NCI-H345 treated with DMSO at 0.1 percent for 48 hours (cell line): ENCODE measurements at regions not wholly inside any gene's neighbourhood (a gene's known extent, or its start where the extent isn't known, plus 50 kb on each side); places are given as distances from the start of the nearest gene placed in this dataset.

ENCODE experiments used
- DNase-seq: peaks from one replicate; lab custom pipeline; 2025; ENCODE audit not compliant: unreplicated experiment; lab: John Stamatoyannopoulos, UW

DNA sequence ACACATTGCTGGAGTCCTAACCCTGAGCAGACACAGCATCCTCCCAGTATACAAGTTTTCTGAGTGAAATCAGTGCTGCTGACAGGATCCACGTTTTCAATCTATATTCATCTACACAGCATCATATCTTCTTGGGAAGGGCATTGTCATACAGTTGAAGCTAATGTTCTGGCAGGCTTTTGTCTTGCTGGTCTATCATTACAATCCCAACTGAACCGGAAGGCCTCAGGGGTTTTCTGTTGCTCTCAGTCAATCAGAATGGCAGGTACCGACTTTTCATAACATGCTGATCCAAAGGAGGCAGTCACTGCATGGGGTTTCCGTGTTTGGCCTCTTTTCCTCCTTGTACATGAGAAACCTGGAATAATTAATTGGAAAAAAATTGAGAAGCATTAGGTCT is 2118.8 kb upstream of the WWC1 start:
- no peak for DNase-seq

DNA sequence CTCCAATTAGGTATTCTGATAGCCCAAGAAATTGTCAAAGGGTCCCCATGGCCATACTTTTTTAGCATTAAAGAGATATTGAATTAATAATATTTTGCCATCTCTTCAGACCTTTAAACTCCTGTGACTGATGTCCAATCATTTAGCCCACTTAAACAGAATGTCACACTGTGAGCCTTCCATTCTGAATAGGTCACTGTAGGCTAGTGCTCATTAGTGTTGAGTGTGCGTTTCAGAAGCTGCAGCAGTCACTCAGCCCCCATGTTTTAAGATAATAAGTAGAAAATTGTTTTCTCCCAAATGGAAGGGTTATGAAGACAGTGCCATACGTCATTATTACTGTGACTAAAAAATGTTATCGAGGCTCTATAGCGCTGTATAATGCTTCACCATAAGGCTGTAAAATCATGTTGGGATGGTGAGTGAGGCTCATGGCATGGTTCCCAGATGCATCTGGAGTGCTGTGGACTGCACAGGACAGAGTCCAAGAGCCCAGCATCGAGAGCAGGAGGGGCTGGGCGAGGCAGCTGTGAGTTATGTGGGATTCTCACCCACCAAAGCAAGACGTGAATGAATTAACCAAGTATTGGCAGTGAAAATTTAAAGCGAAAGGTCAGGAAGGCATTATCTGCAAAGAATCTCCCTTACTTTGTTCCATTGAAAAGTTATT is 2112.9 kb upstream of the WWC1 start:
- DNase-seq, result no peak

DNA sequence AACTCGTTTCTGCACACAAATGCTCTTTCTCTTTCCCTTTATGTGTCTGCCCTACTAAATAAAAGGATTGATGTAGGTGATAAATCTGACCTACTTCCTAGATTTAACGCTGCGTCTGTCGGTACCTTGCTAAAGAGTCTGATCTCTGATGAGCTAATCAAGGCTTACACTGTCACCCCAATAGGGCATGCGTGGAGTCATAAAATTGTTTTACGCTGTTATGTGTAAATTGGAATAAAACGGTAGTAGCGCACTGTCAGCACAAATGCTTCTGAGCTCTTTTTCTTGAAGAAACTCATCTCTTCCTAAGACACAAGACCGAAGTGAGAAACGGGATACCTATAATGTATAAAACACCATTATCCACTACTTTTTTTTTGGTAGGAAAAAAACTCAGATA is 2106.3 kb upstream of the WWC1 start:
- no peak for DNase-seq

- no peak for DNase-seq
Measured at GRCh38 chr5:166188501-166189325, 2102.7 kb upstream of the WWC1 start.

- DNase-seq, result no peak
Measured at GRCh38 chr5:166192696-166193095, 2098.7 kb upstream of the WWC1 start.

DNA sequence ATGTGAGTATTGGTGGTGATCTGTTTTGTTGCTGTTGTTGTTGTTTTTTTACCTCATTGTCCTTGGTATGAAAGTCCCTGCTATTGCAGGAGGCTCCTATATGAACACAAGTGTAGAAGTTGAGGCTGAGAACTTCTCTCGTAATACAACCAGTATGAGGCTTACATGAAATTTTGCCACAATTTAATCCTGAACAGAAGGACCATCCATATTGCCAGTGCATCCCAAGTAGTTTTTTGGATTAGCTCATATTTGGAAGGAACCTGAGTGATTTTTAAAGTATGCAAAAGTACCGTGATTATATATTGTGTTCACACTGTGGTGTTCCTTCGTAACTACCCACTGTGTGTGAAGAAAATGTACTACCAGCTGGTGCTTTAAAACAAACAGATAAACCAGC is 2095.5 kb upstream of the WWC1 start:
- no peak for DNase-seq

DNA sequence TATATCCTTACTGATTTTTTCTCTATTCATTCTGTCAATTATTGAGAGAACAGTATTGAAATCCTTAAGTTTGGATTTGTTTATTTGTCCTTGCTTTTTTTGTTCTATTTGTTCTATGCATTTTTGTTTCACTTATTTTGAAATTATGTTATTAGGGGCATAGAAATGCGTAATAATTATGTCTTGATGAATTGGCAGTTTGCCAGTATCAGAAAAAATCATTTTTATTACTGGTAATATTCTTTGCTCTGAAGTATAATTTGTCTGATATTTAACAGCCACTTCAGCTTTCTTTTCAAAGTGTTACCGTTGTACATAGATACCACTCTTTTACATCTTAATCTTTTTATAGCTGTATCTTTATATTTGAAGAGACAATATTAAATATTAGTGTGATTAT is 2090.9 kb upstream of the WWC1 start:
- DNase-seq, result no peak

GRCh38 chr5:166211640-166212039 is 2079.8 kb upstream of the WWC1 start:
- no peak for DNase-seq

DNA sequence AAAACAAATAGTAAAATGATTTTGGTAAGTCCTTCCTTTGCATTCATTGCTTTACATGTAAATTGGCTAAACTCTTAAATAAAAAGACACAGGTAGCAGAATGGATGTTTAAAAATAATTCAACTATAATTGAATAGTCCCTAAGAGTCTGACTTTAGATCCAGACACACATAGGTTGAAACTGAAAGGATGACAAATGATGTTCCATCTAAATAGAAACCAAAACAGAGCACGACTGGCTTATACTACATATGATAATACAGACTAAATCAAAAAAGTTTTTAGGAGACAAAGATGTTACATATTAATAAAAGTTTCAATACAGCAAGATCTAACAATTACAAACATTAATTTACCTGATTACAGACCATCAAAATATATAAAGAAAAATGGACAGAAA is 2055.1 kb upstream of the WWC1 start:
- no peak for DNase-seq

DNA sequence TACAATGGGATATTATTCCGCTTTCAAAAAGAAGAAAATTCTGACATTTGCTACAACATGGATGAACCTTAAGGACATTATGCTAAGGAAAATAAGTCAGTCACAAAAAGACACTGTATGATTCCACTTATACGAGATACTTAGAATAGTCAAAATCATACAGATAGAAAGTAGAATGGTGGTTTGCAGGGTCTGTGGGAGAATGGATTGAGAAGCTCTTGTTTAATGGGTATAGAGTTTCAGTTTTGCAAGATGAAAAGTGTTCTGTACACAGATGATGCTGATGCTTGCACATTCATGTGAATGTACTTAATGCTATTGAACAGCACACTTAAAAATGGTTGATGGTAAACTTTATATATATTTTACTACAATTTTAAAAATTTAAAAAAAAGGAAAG is 2050.7 kb upstream of the WWC1 start:
- DNase-seq, result no peak

DNA sequence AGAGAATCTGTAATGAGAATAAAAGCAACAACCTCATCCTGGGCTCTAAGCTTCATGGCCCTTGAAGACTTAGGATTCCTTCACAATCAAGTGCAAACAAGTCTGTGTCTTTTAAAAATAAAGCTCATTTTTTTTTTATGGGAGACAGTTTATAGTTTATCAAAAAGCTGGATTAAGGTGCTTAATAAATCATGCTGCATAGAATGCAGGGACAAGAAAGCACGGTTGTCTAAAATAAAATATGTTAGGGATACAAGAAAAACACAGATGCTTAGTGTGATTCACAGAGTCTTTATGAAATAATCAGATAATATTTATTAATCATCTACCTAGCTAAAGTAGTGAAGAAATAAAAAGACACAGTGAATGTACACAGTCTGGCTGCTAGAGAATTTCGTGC is 2045.9 kb upstream of the WWC1 start:
- no peak for DNase-seq

GRCh38 chr5:166251786-166252185 is 2039.7 kb upstream of the WWC1 start:
- no peak for DNase-seq

DNA sequence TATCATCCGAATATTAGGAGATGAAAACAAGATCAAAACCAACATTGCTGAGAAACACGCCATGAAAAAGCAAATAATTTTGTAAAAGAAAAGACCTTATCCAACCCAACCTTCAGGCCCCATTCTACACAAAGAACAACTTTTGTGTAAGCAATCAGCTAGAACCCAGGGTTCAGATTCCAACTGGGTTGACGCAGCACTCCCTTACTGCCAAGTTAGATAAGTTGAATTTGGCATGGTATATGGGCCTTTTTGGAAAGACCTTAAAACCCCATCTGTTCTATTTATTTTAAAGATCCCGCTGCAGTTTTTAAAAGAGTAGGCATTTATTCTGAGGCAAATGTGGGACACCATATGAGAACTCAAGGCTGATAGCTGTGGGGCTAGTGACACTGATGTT is 2033.8 kb upstream of the WWC1 start:
- no peak for DNase-seq

- DNase-seq, result no peak
Measured at GRCh38 chr5:166262395-166262794, 2029.0 kb upstream of the WWC1 start.

GRCh38 chr5:166267907-166268306 is 2023.5 kb upstream of the WWC1 start:
- DNase-seq, result no peak

- DNase-seq, result no peak
Measured at GRCh38 chr5:166270712-166271111, 2020.7 kb upstream of the WWC1 start.

DNA sequence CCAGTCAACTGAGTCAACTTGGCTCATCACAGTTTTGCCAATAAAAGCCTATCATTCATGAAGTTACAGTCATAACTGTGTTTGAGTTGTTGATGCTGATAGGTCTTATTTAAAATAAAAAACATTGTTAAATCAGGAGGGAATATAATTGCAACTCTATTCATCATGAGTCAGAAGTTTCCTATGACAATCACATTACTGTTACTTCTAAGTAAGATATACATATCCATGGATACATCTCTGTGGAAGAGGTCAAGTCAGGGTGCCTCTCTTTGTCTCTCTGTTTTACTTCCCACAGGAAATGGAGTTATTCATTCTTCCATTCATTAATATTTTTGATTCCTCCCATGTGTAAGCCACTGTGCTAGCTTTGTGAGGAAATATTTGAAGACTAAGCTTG is 2015.4 kb upstream of the WWC1 start:
- DNase-seq, result no peak

GRCh38 chr5:166279828-166280227 is 2011.6 kb upstream of the WWC1 start:
- DNase-seq, result no peak

DNA sequence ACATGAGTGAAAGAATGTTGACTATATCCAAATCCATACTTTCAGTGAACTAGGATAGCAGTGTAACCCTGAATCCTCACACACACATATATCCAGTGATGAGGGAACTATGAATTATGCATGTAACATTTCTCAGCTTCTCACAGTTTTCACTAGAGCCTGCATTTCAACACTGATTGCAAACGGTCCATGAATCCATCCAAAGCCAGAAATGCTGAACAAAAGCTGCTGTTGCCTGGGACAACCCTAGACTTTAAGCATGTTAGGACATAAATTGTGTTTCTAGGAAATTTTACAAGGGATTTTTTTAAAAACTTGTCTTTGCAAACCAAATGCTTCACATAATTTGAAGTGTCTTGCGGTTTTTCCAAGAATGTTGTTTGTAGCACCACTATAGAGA is 2010.0 kb upstream of the WWC1 start:
- no peak for DNase-seq

GRCh38 chr5:166282939-166283338 is 2008.5 kb upstream of the WWC1 start:
- DNase-seq, result no peak

DNA sequence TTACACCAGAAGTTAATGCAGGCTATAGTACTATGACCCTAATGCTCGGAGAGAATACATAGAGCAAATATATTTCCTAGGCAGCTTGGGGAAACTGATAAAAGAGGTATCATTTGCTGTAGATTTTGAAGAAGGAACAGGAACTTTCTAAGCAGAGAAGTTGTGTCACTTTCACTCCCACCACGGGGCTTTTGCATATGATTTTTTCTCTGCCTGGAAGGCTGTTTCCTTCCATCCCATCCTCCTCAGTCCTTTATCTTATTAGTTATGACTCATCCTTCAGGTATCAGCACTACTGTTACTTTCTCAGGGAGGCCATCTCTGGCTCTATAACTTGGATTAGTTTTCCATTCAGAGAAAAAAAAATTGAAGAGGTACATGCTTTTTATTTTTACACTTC is 2006.1 kb upstream of the WWC1 start:
- DNase-seq, result no peak

DNA sequence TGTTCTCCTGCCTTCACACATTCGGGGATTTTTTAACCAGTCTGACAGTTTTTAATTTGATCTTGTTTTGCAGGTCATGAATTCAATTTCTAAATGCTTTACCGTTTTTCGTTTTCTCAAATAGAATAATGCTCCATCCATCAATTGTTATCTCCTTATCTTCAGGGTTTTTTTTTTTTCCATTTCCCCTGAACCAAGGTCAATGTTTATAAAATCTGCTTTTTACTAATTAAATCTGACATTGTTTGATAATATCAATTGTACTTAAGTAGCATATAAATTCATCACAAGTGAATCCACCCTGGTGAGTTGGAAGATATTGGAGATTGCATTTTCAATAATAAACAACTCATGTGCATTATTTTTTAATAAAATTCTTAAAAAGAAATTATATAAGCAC is 2004.6 kb upstream of the WWC1 start:
- no peak for DNase-seq

- no peak for DNase-seq
Measured at GRCh38 chr5:166287866-166288265, 2003.6 kb upstream of the WWC1 start.
